Activated CD8-positive, alpha-beta memory T cell treated with anti-CD3 and anti-CD28 coated beads, Interleukin-2, amount 10 ng/mL, durations not matched to agents 7 days and 5 days (primary cell): ENCODE measurements at regions not wholly inside any gene's neighbourhood (a gene's known extent, or its start where the extent isn't known, plus 50 kb on each side); places are given as distances from the start of the nearest gene placed in this dataset.

Source experiments
- ATAC-seq: fragments of 150-1000 bp; cut with Tn5 transposase; one replicate; pipeline ENCODE4 v1.10.0; 2021; ENCODE audit warnings: moderate library complexity
- CTCF ChIA-PET: fragments of 350-600 bp; sonication (Branson Sonifier 250); formaldehyde crosslinking; loops from one replicate; lab custom pipeline; 2021; ENCODE audit warnings: antibody characterized with exemption; lab: Charles Lee
- DNase-seq: peaks from one replicate; pipeline ENCODE4 v3.0.0-alpha.2; 2020
- H3K27ac Mint-ChIP-seq: one replicate; pipeline ENCODE4 v1.8.0; 2021; ENCODE audit warnings: mild to moderate bottlenecking, mixed read lengths
- H3K27me3 Mint-ChIP-seq: one replicate; pipeline ENCODE4 v1.8.0; 2021; ENCODE audit warnings: mixed read lengths
- H3K36me3 Mint-ChIP-seq: one replicate; pipeline ENCODE4 v1.8.0; 2021; ENCODE audit warnings: mild to moderate bottlenecking, mixed read lengths
- H3K4me1 Mint-ChIP-seq: one replicate; pipeline ENCODE4 v1.8.0; 2021; ENCODE audit warnings: mixed read lengths
- H3K4me3 Mint-ChIP-seq: one replicate; pipeline ENCODE4 v1.8.0; 2021; ENCODE audit warnings: mild to moderate bottlenecking, moderate library complexity, mixed read lengths
- H3K9me3 Mint-ChIP-seq: one replicate; pipeline ENCODE4 v1.8.0; 2022; ENCODE audit warnings: low read depth, mixed read lengths

GRCh38 chr4:119744580-119744979 lies 116.0 kb upstream of the PDE5A start:
- no peak overlapping the region for H3K4me3 Mint-ChIP-seq
- ATAC-seq (no peak), DNase-seq (no peak)
- H3K36me3 Mint-ChIP-seq, result no peaks in the 10 kb centered on the region
- CTCF ChIA-PET, result no interaction called here
- H3K27ac Mint-ChIP-seq, result no peak overlapping the region
- H3K9me3 Mint-ChIP-seq, result no peaks in the 10 kb centered on the region
- no peaks in the 10 kb centered on the region for H3K4me1 Mint-ChIP-seq
- H3K27me3 Mint-ChIP-seq, result peaks cover 5% of the 10 kb centered on the region

- CTCF ChIA-PET, result no interaction called here
- H3K4me1 Mint-ChIP-seq, result no peaks in the 10 kb centered on the region
- DNase-seq (no peak), ATAC-seq (no peak)
- no peaks in the 10 kb centered on the region for H3K36me3 Mint-ChIP-seq
- H3K4me3 Mint-ChIP-seq, result no peak overlapping the region
- H3K27me3 Mint-ChIP-seq, result peaks cover 5% of the 10 kb centered on the region
- no peak overlapping the region for H3K27ac Mint-ChIP-seq
- H3K9me3 Mint-ChIP-seq, result no peaks in the 10 kb centered on the region
Measured at GRCh38 chr4:119743644-119744043, 115.0 kb upstream of the PDE5A start.

DNA sequence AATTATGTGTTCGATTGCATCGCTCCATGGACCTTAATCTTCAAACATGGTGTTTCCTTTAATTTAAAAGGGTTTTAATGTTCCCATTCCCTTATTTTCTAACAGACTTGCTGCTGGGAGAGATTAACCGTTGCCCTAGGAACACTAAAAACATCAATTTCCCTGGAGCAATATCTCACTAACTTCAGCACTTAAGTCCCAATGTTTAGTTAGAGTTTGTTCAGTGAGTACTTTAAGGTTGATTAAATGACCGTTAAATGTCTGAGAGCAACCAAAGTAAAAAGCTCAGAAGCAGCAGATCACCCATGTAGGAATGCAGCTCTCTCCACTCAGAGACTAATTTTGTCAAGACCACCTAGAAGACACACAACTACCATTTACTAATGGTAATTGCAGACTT lies 111.2 kb upstream of the PDE5A start:
- no peak overlapping the region for H3K27ac Mint-ChIP-seq
- CTCF ChIA-PET, result no interaction called here
- no peak for ATAC-seq

GRCh38 chr4:119738901-119739300 lies 110.3 kb upstream of the PDE5A start:
- Mint-ChIP-seq H3K27me3 (no peaks in the 10 kb centered on the region), H3K27ac (no peak overlapping the region), H3K4me3 (no peak overlapping the region), H3K4me1 (no peaks in the 10 kb centered on the region), H3K36me3 (no peaks in the 10 kb centered on the region), H3K9me3 (no peaks in the 10 kb centered on the region)
- CTCF ChIA-PET, result no interaction called here
- ATAC-seq, result no peak
- DNase-seq, result no peak

More for the DNA sequence above, 111.2 kb upstream of the PDE5A start:
- H3K4me3 Mint-ChIP-seq, result no peak overlapping the region
- no peaks in the 10 kb centered on the region for H3K36me3 Mint-ChIP-seq
- H3K27me3 Mint-ChIP-seq, result no peaks in the 10 kb centered on the region
- DNase-seq, result no peak
- no peaks in the 10 kb centered on the region for H3K4me1 Mint-ChIP-seq
- no peaks in the 10 kb centered on the region for H3K9me3 Mint-ChIP-seq

- H3K9me3 Mint-ChIP-seq, result no peaks in the 10 kb centered on the region
- no peak for ATAC-seq
- H3K4me3 Mint-ChIP-seq, result no peak overlapping the region
- no peak for DNase-seq
- H3K4me1 Mint-ChIP-seq, result no peaks in the 10 kb centered on the region
- no peaks in the 10 kb centered on the region for H3K36me3 Mint-ChIP-seq
- no peak overlapping the region for H3K27ac Mint-ChIP-seq
- no peaks in the 10 kb centered on the region for H3K27me3 Mint-ChIP-seq
- CTCF ChIA-PET, result interaction anchor here (1.9 kb wide), 1 partner anchor 108 kb away, joined by 5 read pairs; the partner anchor contains the start of gene PDE5A
Measured at GRCh38 chr4:119736559-119736958, 108.0 kb upstream of the PDE5A start.

- DNase-seq (no peak), ATAC-seq (no peak)
- no peaks in the 10 kb centered on the region for H3K4me1 Mint-ChIP-seq
- CTCF ChIA-PET, result interaction anchor here (1.9 kb wide), 1 partner anchor 106 kb away, joined by 5 read pairs; the partner anchor contains the start of gene PDE5A
- no peaks in the 10 kb centered on the region for H3K9me3 Mint-ChIP-seq
- no peaks in the 10 kb centered on the region for H3K27me3 Mint-ChIP-seq
- no peak overlapping the region for H3K27ac Mint-ChIP-seq
- no peaks in the 10 kb centered on the region for H3K36me3 Mint-ChIP-seq
- H3K4me3 Mint-ChIP-seq, result no peak overlapping the region
Measured at GRCh38 chr4:119735165-119735651, 106.6 kb upstream of the PDE5A start.

DNA sequence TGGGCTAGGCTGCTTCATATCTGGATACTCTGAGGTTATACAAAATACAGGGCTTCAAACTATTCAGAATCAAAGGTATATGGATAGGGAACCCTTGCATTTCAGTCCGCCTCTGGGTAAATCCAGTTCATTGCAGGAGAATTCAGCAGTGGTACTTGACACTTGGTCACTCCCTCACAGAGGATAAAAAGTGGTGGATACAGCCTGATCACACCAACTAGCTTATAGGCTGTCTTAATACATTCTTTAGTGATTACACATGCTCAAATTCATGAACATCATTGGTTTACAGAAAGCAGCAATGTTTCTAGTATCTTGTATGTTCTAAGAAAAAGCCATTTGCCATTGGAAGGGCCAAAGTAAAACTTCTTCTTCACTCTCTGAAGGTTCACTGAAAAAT lies 104.8 kb upstream of the PDE5A start:
- ATAC-seq (no peak), DNase-seq (no peak)
- no peaks in the 10 kb centered on the region for H3K36me3 Mint-ChIP-seq
- no peak overlapping the region for H3K4me3 Mint-ChIP-seq
- CTCF ChIA-PET, result no interaction called here
- H3K27ac Mint-ChIP-seq, result no peak overlapping the region
- no peaks in the 10 kb centered on the region for H3K4me1 Mint-ChIP-seq
- no peaks in the 10 kb centered on the region for H3K9me3 Mint-ChIP-seq
- no peaks in the 10 kb centered on the region for H3K27me3 Mint-ChIP-seq

DNA sequence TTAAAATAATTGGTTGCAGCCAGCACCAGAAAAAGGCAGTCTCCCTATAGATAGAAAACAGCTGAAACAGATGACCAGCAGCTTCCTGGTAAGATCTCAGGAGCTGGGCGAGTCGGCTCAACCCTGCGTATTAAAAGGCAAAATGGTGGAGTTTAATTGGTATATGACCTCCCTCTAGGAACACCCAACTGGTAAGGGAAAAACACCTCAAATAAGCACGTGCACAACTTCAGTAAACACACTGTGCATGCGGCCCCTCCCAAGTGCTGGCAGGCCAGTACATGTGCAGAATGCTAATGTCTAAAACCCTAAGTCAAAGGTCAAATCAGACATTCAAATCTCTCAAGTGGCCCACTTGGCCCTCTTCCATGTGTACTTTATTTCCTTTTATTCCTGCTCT lies 103.2 kb upstream of the PDE5A start:
- CTCF ChIA-PET, result no interaction called here
- ATAC-seq, result no peak

DNA sequence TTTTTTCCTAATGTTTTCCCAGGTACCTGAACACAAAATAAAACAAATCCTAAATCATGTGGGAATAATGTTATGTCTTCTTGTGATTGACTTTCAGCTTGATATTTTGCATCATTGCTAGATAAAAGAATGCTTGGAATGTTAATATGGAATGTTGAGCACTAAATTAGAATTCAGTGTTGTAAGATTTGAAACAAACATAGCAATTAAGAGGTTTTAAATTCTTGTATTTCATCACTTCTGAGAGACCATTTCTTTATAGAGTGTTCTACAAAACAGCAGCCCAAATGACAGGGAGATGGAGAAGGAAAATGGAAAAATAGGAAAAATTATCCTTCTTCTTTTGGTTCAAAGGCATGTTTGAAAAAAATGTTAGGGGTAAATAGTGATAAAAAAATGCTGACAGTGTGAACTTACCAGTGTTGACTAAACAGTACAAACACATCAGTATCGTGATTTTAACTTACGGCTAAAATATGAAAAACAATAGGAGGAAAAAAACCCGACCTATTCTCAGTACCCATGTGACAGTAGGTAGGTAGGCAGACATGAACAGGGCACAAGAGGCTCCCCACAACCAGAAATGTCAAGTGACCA lies 102.6 kb upstream of the PDE5A start:
- no peaks in the 10 kb centered on the region for H3K36me3 Mint-ChIP-seq
- no peak overlapping the region for H3K4me3 Mint-ChIP-seq
- no peaks in the 10 kb centered on the region for H3K9me3 Mint-ChIP-seq
- H3K27me3 Mint-ChIP-seq, result no peaks in the 10 kb centered on the region
- DNase-seq (no peak), ATAC-seq (no peak)
- H3K27ac Mint-ChIP-seq, result no peak overlapping the region
- no peaks in the 10 kb centered on the region for H3K4me1 Mint-ChIP-seq
- CTCF ChIA-PET, result interaction anchor here (1.1 kb wide), 1 partner anchor 19 kb away, joined by 3 read pairs; no protein-coding TSS in a partner anchor

More for the DNA sequence above, 103.2 kb upstream of the PDE5A start:
- no peak overlapping the region for H3K27ac Mint-ChIP-seq
- no peaks in the 10 kb centered on the region for H3K9me3 Mint-ChIP-seq
- no peaks in the 10 kb centered on the region for H3K27me3 Mint-ChIP-seq
- H3K4me3 Mint-ChIP-seq, result no peak overlapping the region
- DNase-seq, result no peak
- no peaks in the 10 kb centered on the region for H3K36me3 Mint-ChIP-seq
- no peaks in the 10 kb centered on the region for H3K4me1 Mint-ChIP-seq

- Mint-ChIP-seq H3K36me3 (no peaks in the 10 kb centered on the region), H3K9me3 (no peaks in the 10 kb centered on the region), H3K27me3 (no peaks in the 10 kb centered on the region), H3K4me3 (no peak overlapping the region), H3K4me1 (no peaks in the 10 kb centered on the region), H3K27ac (no peak overlapping the region)
- no peak for DNase-seq
- ATAC-seq, result no peak
- CTCF ChIA-PET, result interaction anchor here (1.1 kb wide), 1 partner anchor 20 kb away, joined by 3 read pairs; no protein-coding TSS in a partner anchor
Measured at GRCh38 chr4:119730671-119730950, 102.0 kb upstream of the PDE5A start.

DNA sequence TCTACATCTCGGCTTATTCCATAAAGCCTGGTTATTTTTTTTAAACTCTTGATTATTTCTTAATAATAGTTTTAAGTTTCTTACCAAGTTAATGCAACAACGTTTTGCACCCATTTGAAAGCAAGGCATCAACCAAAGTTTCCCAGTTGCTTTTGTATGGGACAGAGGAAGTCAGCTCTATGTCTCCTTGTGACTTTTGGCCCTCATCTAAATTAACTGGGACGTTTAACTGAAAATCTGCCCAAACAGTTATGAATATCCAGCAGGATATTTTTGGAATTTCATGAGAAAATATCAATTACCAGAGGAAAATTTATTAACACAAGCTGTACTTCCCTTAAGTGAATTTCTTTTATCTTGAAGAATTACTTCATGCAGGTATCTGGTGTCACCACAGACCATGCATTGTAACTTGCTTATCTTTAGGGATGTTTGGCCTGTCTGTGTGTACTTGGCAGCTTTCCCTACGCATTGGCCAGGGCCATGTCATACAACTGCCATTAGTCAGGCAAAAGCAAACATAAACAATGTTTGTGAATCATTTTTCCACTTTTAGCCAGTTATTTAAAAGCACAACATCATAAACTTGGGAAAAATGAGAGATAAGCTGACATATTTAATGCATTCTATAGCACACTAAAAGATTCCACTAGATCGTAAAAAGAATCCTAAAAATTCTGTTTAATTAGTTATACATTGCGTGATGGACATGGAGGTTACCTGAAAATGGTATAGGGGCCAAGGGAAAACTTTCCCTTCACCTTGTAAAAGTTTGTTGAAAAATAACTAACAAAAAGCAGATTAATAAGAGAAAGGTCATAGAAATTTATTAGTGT lies 101.4 kb upstream of the PDE5A start:
- H3K36me3 Mint-ChIP-seq, result no peaks in the 10 kb centered on the region
- CTCF ChIA-PET, result interaction anchor here (1.1 kb wide), 1 partner anchor 21 kb away, joined by 3 read pairs; no protein-coding TSS in a partner anchor
- no peaks in the 10 kb centered on the region for H3K27me3 Mint-ChIP-seq
- DNase-seq (no peak), ATAC-seq (no peak)
- no peak overlapping the region for H3K27ac Mint-ChIP-seq
- no peaks in the 10 kb centered on the region for H3K4me1 Mint-ChIP-seq
- H3K9me3 Mint-ChIP-seq, result no peaks in the 10 kb centered on the region
- no peak overlapping the region for H3K4me3 Mint-ChIP-seq

GRCh38 chr4:119728692-119729593 lies 100.3 kb upstream of the PDE5A start:
- DNase-seq (no peak), ATAC-seq (no peak)
- CTCF ChIA-PET, result no interaction called here
- Mint-ChIP-seq H3K27ac (no peak overlapping the region), H3K9me3 (no peaks in the 10 kb centered on the region), H3K4me1 (no peaks in the 10 kb centered on the region), H3K4me3 (no peak overlapping the region), H3K36me3 (no peaks in the 10 kb centered on the region), H3K27me3 (no peaks in the 10 kb centered on the region)

DNA sequence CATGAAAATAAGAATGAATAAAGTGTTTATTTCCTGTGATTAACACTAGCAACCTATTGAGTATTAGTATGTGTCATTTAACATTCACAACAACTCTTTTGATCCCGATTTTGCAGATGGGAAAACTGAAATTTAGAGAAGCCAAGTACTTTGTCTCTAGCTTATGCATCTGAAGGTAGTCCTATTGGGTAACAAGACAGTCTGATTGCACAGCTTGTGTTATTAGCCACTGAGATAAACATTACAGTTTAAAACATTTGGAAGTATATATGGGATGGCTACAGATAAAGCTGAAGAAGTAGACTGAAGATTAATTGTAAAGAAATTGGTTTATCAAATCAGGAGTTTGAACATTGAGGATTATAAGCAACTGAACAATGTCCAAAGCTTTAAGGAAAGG lies 99.6 kb upstream of the PDE5A start:
- H3K4me3 Mint-ChIP-seq, result no peak overlapping the region
- no peak for DNase-seq
- H3K27me3 Mint-ChIP-seq, result no peaks in the 10 kb centered on the region
- H3K4me1 Mint-ChIP-seq, result no peaks in the 10 kb centered on the region
- no peaks in the 10 kb centered on the region for H3K36me3 Mint-ChIP-seq
- H3K27ac Mint-ChIP-seq, result no peak overlapping the region
- ATAC-seq, result no peak
- H3K9me3 Mint-ChIP-seq, result no peaks in the 10 kb centered on the region
- CTCF ChIA-PET, result no interaction called here
